GM12872 (cell line): ENCODE measurements at regions not wholly inside any gene's neighbourhood (a gene's known extent, or its start where the extent isn't known, plus 50 kb on each side); places are given as distances from the start of the nearest gene placed in this dataset.

ENCODE experiments used
- CTCF ChIP-seq: IDR thresholded peaks from 3 replicates; pipeline ENCODE4 v1.5.1; 2011; ENCODE audit warnings: low read depth, mild to moderate bottlenecking, low read length, moderate library complexity; ENCODE audit not compliant: insufficient read depth

- no peak for TF ChIP-seq CTCF
Observed at GRCh38 chr3:105065895-105066839, 300.5 kb upstream of the ALCAM start.

- no peak for TF ChIP-seq CTCF
Observed at GRCh38 chr3:105067361-105067760, 299.3 kb upstream of the ALCAM start.

- no peak for TF ChIP-seq CTCF
Observed at GRCh38 chr3:105077060-105077822, 289.5 kb upstream of the ALCAM start.

DNA sequence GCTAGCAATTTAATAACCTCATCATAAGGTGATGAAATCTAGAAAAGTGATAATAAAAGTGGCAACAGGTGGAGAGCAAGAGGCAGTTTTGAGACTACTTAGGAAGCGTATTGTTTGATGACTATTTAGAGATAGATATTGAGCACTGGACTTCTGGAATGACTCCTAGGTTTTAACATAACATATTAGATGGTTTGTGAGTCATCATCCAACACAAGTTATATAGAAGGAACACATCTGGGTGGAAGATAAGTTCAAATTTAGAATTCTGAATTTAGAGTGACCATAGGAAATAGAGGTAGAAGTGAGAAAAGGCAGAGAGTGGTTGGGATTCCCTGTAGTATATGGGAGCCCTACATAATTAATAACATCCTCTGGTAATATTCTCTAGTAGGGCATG, 282.8 kb upstream of the ALCAM start:
- no peak for TF ChIP-seq CTCF

GRCh38 chr3:105085506-105085905, 281.2 kb upstream of the ALCAM start:
- TF ChIP-seq CTCF, result no peak

DNA sequence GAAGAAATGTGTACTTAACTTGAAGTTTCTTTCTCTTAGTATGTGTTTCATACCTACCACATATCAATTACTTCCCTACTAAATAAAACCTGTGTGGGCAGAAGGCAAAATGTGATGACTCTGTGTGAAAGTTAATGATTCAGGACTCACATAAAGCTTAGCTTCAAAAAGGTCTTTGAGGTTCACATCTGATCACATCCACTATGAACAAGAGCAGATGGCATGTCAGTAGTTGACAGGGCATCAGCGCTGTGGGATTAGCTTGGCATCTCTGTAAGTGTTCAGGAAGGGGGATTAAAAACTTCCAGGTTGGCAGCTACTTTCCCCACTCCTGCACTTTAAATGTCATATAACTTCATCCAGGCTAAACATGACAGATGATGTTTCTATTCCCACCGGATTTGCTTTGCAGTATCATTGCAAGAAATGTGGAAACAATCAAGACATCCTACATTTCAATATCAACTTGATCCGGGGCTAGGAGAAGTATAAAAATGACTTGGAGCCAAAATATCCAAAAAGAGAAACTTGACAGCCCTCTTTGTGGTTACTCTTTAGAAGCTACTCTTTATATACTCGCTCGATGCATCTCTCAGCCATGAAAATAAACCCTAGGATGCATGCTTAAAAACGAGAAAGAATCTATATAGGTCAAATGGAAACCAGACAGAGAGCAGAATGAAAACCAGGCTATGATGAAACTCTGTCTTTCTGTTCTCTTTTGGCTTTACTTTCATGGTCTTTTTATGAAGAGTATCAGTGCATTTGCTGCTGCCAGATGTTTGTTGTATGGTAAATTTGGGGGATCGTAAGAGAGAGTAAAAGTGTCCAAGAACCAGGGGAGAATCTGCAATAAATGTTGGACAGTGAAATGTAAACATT, 273.1 kb upstream of the ALCAM start:
- TF ChIP-seq CTCF, result no peak

DNA sequence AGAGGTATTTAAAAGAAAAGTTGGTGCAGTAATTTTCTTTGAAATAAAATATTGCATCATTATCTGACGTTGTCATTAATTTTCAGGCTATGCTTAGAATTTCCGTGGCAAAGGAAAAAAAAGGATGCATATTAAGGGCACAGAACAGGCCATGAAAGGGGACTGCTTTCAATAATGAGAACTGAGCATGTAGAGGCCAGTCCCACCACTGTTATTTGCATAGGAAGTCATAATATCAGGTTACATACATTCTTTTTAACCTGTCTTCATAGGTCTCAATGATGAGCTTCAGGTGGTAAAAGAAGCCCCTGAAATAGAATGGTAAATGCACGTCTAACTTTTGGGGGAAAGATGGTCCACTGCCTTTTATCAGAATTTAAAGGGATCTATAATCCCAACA, 272.1 kb upstream of the ALCAM start:
- no peak for TF ChIP-seq CTCF
